GM11168 (cell line): ENCODE measurements at regions not wholly inside any gene's neighbourhood (a gene's known extent, or its start where the extent isn't known, plus 50 kb on each side); places are given as distances from the start of the nearest gene placed in this dataset.

Source experiments
- in situ Hi-C: fragments of 300-500 bp; cut with MboI; formaldehyde crosslinking; loops from one replicate; pipeline ENCODE4 v1.12.0; 2022; ENCODE audit warnings: low sequenced_read_pairs; ENCODE audit not compliant: unreplicated experiment

GRCh38 chr1:93815366-93816110 is 63.5 kb downstream of the DNTTIP2 start:
- in situ Hi-C loops: loop anchor here (5.0 kb wide), 2 partner anchors 68 to 188 kb away; no protein-coding TSS in a partner anchor

- in situ Hi-C loops: loop anchor here (5.0 kb wide), 2 partner anchors 68 to 188 kb away; no protein-coding TSS in a partner anchor
These were observed 64.1 kb downstream of the DNTTIP2 start for GRCh38 chr1:93814795-93815340.

- in situ Hi-C loops: no loop called here
These were observed 64.8 kb downstream of the DNTTIP2 start for GRCh38 chr1:93814059-93814794.

GRCh38 chr1:93813076-93813475 is 65.9 kb downstream of the DNTTIP2 start:
- in situ Hi-C loops: no loop called here

GRCh38 chr1:93811326-93812065 is 67.5 kb downstream of the DNTTIP2 start:
- in situ Hi-C loops: no loop called here

GRCh38 chr1:93810316-93810715 is 68.7 kb downstream of the DNTTIP2 start:
- in situ Hi-C loops: no loop called here

- in situ Hi-C loops: no loop called here
These were observed 70.1 kb downstream of the DNTTIP2 start for GRCh38 chr1:93808871-93809270.

- in situ Hi-C loops: no loop called here
These were observed 71.6 kb downstream of the DNTTIP2 start for GRCh38 chr1:93807311-93807930.

- in situ Hi-C loops: no loop called here
These were observed 73.9 kb downstream of the DNTTIP2 start for GRCh38 chr1:93805027-93805610.

- in situ Hi-C loops: no loop called here
These were observed 74.6 kb downstream of the DNTTIP2 start for GRCh38 chr1:93804412-93804811.

GRCh38 chr1:93801471-93801870 is 77.5 kb downstream of the DNTTIP2 start:
- in situ Hi-C loops: no loop called here

GRCh38 chr1:93800856-93801255 is 78.2 kb downstream of the DNTTIP2 start:
- in situ Hi-C loops: no loop called here

- in situ Hi-C loops: no loop called here
These were observed 80.7 kb downstream of the DNTTIP2 start for GRCh38 chr1:93798291-93798690.

GRCh38 chr1:93784538-93784937 is 94.5 kb downstream of the DNTTIP2 start:
- in situ Hi-C loops: no loop called here

GRCh38 chr1:93783876-93784275 is 95.1 kb downstream of the DNTTIP2 start:
- in situ Hi-C loops: no loop called here

GRCh38 chr1:93779540-93780165 is 98.0 kb upstream of the BCAR3 start:
- in situ Hi-C loops: no loop called here

GRCh38 chr1:93778457-93778856 is 96.8 kb upstream of the BCAR3 start:
- in situ Hi-C loops: no loop called here

GRCh38 chr1:93777255-93777654 is 95.6 kb upstream of the BCAR3 start:
- in situ Hi-C loops: no loop called here

GRCh38 chr1:93776728-93777127 is 95.1 kb upstream of the BCAR3 start:
- in situ Hi-C loops: no loop called here
